ENCODE measurements at regions not wholly inside any gene's neighbourhood (a gene's known extent, or its start where the extent isn't known, plus 50 kb on each side); places are given as distances from the start of the nearest gene placed in this dataset.

GRCh38 chr3:117165176-117165575 lies 455.6 kb downstream of the TUSC7 start:
- WGBS, 3 donors: 62 to 66% (median 66%) methylated on average over 2 of the region's 2 CpGs
- Histone ChIP-seq H3K4me1 (no peaks in the 10 kb centered on the region), H3K9me3 (no peaks in the 10 kb centered on the region), H3K27me3 (ENCODE audit: insufficient read depth in 3 of 3, low read length in 2 of 3) (no peaks in the 10 kb centered on the region), H3K4me3 (no peak overlapping the region), H3K36me3 (ENCODE audit: insufficient read depth in 1 of 2, low read depth in 1 of 2) (no peaks in the 10 kb centered on the region), H3K27ac (no peak overlapping the region)
- intact Hi-C loops (cut with DNase I): no loop called here
- TF ChIP-seq CTCF (IDR thresholded peaks at IDR 0.05): no peak
- DNase-seq: no peak
- no peak for ATAC-seq

- Histone ChIP-seq H3K4me3 (no peak overlapping the region), H3K9me3 (no peaks in the 10 kb centered on the region), H3K27ac (no peak overlapping the region), H3K36me3 (ENCODE audit: insufficient read depth in 1 of 2, low read depth in 1 of 2) (no peaks in the 10 kb centered on the region), H3K4me1 (no peaks in the 10 kb centered on the region), H3K27me3 (ENCODE audit: insufficient read depth in 3 of 3, low read length in 2 of 3) (no peaks in the 10 kb centered on the region)
- intact Hi-C loops (cut with DNase I): no loop called here
- 56 to 63% (median 57%) methylated on average over 5 of the region's 5 CpGs for whole genome bisulfite sequencing, 3 donors
- DNase-seq (no peak), ATAC-seq (no peak)
- no peak for TF ChIP-seq CTCF (IDR thresholded peaks at IDR 0.05)
Observed at GRCh38 chr3:117165601-117166051, 456.0 kb downstream of the TUSC7 start.

GRCh38 chr3:117168896-117169295 lies 459.3 kb downstream of the TUSC7 start:
- no peaks in the 10 kb centered on the region for H3K27me3 ChIP-seq (ENCODE audit: insufficient read depth in 3 of 3, low read length in 2 of 3)
- no peaks in the 10 kb centered on the region for H3K36me3 ChIP-seq (ENCODE audit: insufficient read depth in 1 of 2, low read depth in 1 of 2)
- no peak for TF ChIP-seq CTCF (IDR thresholded peaks at IDR 0.05)
- H3K9me3 ChIP-seq: no peaks in the 10 kb centered on the region
- H3K27ac ChIP-seq: no peak overlapping the region
- H3K4me1 ChIP-seq: no peaks in the 10 kb centered on the region
- 23 to 38% (median 27%) methylated on average over 4 of the region's 4 CpGs for WGBS, 3 donors
- DNase-seq: no peak
- ATAC-seq: no peak
- intact Hi-C loops (cut with DNase I): no loop called here
- H3K4me3 ChIP-seq: no peak overlapping the region

- H3K4me3 ChIP-seq: no peak overlapping the region
- no peak overlapping the region for H3K27ac ChIP-seq
- DNase-seq (no peak), ATAC-seq (no peak)
- intact Hi-C loops (cut with DNase I): no loop called here
- TF ChIP-seq CTCF (IDR thresholded peaks at IDR 0.05): no peak
- no peaks in the 10 kb centered on the region for H3K4me1 ChIP-seq
- no peaks in the 10 kb centered on the region for H3K27me3 ChIP-seq (ENCODE audit: insufficient read depth in 3 of 3, low read length in 2 of 3)
- H3K9me3 ChIP-seq: no peaks in the 10 kb centered on the region
- H3K36me3 ChIP-seq (ENCODE audit: insufficient read depth in 1 of 2, low read depth in 1 of 2): no peaks in the 10 kb centered on the region
Observed at GRCh38 chr3:117170094-117170493, 460.5 kb downstream of the TUSC7 start.

- TF ChIP-seq CTCF (IDR thresholded peaks at IDR 0.05): no peak
- Histone ChIP-seq H3K27ac (no peak overlapping the region), H3K4me1 (no peaks in the 10 kb centered on the region), H3K27me3 (ENCODE audit: insufficient read depth in 3 of 3, low read length in 2 of 3) (no peaks in the 10 kb centered on the region), H3K4me3 (no peak overlapping the region), H3K36me3 (ENCODE audit: insufficient read depth in 1 of 2, low read depth in 1 of 2) (no peaks in the 10 kb centered on the region), H3K9me3 (no peaks in the 10 kb centered on the region)
- intact Hi-C loops (cut with DNase I): no loop called here
- DNase-seq (no peak), ATAC-seq (no peak)
Observed at GRCh38 chr3:117171124-117171523, 461.5 kb downstream of the TUSC7 start.
